Tibial nerve (tissue), 4 donors: ENCODE measurements at regions not wholly inside any gene's neighbourhood (a gene's known extent, or its start where the extent isn't known, plus 50 kb on each side); places are given as distances from the start of the nearest gene placed in this dataset.

Experiments used
- EP300 ChIP-seq, 2 donors: sonication (generic); formaldehyde crosslinking; IDR thresholded peaks; one replicate each; pipeline ENCODE4 v1.6.1; 2017; ENCODE audit warnings: antibody characterized with exemption in 2 of 2, mild to moderate bottlenecking in 1 of 2
- POLR2A ChIP-seq, 2 donors: fragments of 450-650 bp; IDR thresholded peaks; one replicate each; pipeline ENCODE4 v1.6.1; 2017; ENCODE audit warnings: antibody characterized with exemption in 2 of 2, mild to moderate bottlenecking in 2 of 2, moderate library complexity in 2 of 2
- TF ChIP-seq, protein P1 (sequence below), 5 experiments: fragments of 200-600 bp in 3 of 5; fragments of 450-650 bp in 2 of 5; sonication (generic) in 3 of 5; IDR thresholded peaks; one replicate each; pipeline ENCODE4 v1.5.1; 2016 to 2019; ENCODE audit warnings: antibody characterized with exemption in 5 of 5, mild to moderate bottlenecking in 3 of 5, moderate library complexity in 2 of 5

DNA sequence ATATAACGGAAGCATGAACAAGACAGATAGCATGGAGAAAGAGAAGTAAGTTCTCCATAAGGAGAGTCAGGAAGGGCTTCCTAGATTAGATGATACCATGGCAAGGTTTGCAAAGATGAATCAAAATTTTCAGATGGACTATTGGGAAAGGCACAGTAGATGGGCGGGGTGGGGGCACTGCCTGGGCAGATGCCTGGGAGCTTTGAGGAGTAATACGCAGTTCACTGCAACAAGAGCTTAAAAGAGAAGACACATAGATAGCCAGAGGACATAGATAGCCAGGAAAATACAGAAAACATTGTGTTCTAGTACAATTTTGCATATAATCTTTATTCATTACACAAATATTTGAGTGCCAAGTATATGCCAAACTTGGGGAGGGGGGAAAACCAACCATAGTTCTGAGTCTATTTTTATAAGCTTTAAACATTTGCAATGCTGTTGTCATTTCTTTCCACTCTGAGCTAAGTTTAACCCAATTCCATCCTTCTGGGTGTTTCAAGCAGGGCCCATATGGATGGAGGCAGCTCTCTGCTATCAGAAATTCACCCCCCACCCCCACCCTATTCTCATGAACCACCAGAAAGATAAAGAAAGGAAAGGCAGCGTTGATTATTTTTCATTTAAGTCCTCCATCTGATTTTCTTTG, 120.6 kb downstream of the NUF2 start:
- TF ChIP-seq, protein P1, sequence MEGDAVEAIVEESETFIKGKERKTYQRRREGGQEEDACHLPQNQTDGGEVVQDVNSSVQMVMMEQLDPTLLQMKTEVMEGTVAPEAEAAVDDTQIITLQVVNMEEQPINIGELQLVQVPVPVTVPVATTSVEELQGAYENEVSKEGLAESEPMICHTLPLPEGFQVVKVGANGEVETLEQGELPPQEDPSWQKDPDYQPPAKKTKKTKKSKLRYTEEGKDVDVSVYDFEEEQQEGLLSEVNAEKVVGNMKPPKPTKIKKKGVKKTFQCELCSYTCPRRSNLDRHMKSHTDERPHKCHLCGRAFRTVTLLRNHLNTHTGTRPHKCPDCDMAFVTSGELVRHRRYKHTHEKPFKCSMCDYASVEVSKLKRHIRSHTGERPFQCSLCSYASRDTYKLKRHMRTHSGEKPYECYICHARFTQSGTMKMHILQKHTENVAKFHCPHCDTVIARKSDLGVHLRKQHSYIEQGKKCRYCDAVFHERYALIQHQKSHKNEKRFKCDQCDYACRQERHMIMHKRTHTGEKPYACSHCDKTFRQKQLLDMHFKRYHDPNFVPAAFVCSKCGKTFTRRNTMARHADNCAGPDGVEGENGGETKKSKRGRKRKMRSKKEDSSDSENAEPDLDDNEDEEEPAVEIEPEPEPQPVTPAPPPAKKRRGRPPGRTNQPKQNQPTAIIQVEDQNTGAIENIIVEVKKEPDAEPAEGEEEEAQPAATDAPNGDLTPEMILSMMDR (IDR thresholded peaks at IDR 0.05): no peak
- TF ChIP-seq POLR2A (IDR thresholded peaks at IDR 0.05): no peak
- TF ChIP-seq EP300 (IDR thresholded peaks at IDR 0.05): no peak
